Prostate gland (tissue), 2 donors: ENCODE measurements at regions not wholly inside any gene's neighbourhood (a gene's known extent, or its start where the extent isn't known, plus 50 kb on each side); places are given as distances from the start of the nearest gene placed in this dataset.

Experiments
- DNase-seq: peaks from one replicate; pipeline ENCODE4 v3.0.0-alpha.2; 2019; ENCODE audit warnings: low spot score
- H3K27ac ChIP-seq, 2 donors: fragments of 200-600 bp; sonication (generic); 2 replicates each; pipeline ENCODE4 v1.5.1; 2017 to 2019
- H3K27me3 ChIP-seq: fragments of 200-600 bp; sonication (generic); replicated peaks from 2 replicates; pipeline ENCODE4 v1.5.1; 2019; ENCODE audit not compliant: insufficient read depth
- H3K36me3 ChIP-seq, 2 donors: fragments of 200-600 bp; sonication (generic); 1 replicate in 1 of 2; 2 replicates in 1 of 2; pipeline versions ENCODE4 v1.5.1 to v1.8.1; 2017 to 2019
- H3K4me1 ChIP-seq: fragments of 200-600 bp; sonication (generic); replicated peaks from 2 replicates; pipeline ENCODE4 v1.5.1; 2019
- H3K4me3 ChIP-seq, 2 donors: fragments of 200-600 bp; sonication (generic); 2 replicates each; pipeline ENCODE4 v1.5.1; 2017 to 2019
- H3K9me3 ChIP-seq: fragments of 200-600 bp; sonication (generic); 2 replicates; pipeline ENCODE4 v1.5.1; 2017
- CTCF ChIP-seq, 4 experiments: fragments of 200-600 bp in 2 of 4; fragments of 450-650 bp in 2 of 4; sonication (generic) in 2 of 4; IDR thresholded peaks; 1 replicate in 3 of 4; 2 replicates in 1 of 4; pipeline ENCODE4 v1.5.1; 2016 to 2019; ENCODE audit warnings: antibody characterized with exemption in 4 of 4, mild to moderate bottlenecking in 2 of 4, moderate library complexity in 2 of 4
- POLR2A ChIP-seq: fragments of 450-650 bp; IDR thresholded peaks from one replicate; pipeline ENCODE4 v1.6.1; 2016; ENCODE audit warnings: antibody characterized with exemption, mild to moderate bottlenecking
- POLR2AphosphoS5 ChIP-seq: sonication (generic); formaldehyde crosslinking; IDR thresholded peaks from one replicate; pipeline ENCODE4 v1.6.1; 2017; ENCODE audit warnings: antibody characterized with exemption
- WGBS: methylation state at CpG from one replicate; pipeline ENCODE4 v1.1.5; 2018; 5-methylcytosine and 5-hydroxymethylcytosine counted together
- intact Hi-C: fragments of 100-400 bp; cut with DNase I; formaldehyde crosslinking; loops from one replicate; pipeline ENCODE4 v1.14.2; 2022

GRCh38 chr5:125093776-125094175, 347.3 kb upstream of the ZNF608 start:
- intact Hi-C loops: no loop called here
- H3K36me3 ChIP-seq: no peaks in the 10 kb centered on the region
- no peak overlapping the region for H3K27ac ChIP-seq
- 84% methylated on average over 3 of the region's 3 CpGs for WGBS
- TF ChIP-seq POLR2AphosphoS5 (no peak), POLR2A (no peak), CTCF (IDR thresholded peaks at IDR 0.05) (no peak)
- H3K4me1 ChIP-seq: no peaks in the 10 kb centered on the region
- no peaks in the 10 kb centered on the region for H3K27me3 ChIP-seq
- no peak overlapping the region for H3K4me3 ChIP-seq
- DNase-seq: no peak
- peaks cover 5% of the 10 kb centered on the region for H3K9me3 ChIP-seq

DNA sequence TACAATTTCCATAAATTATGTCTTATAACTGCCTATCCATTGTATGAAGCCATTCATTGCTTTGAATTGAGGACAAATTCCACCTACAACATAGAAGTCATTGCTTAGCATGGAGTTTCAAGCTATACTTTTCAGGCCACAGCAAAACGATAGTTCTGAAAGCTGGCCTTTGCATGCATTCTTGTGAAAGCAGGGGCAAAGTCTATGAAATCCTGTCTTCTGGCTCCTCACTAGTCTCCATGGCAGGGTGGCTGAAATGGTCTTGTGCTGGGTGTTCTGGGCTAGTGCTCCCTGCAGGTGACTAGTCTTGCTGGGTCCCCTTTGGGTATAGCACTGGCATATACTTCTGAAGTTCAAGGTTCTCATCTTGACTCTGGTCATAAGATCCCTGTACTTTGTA, 353.9 kb upstream of the ZNF608 start:
- H3K4me1 ChIP-seq: no peaks in the 10 kb centered on the region
- intact Hi-C loops: no loop called here
- H3K27me3 ChIP-seq: no peaks in the 10 kb centered on the region
- no peak overlapping the region for H3K4me3 ChIP-seq
- H3K9me3 ChIP-seq: peaks cover 5% of the 10 kb centered on the region
- TF ChIP-seq POLR2A (no peak), POLR2AphosphoS5 (no peak), CTCF (IDR thresholded peaks at IDR 0.05) (no peak)
- H3K36me3 ChIP-seq: no peaks in the 10 kb centered on the region
- WGBS: 100% methylated on average over 1 of the region's 1 CpG
- DNase-seq: no peak
- H3K27ac ChIP-seq: no peak overlapping the region

GRCh38 chr5:125100951-125101350, 354.5 kb upstream of the ZNF608 start:
- H3K27me3 ChIP-seq: no peaks in the 10 kb centered on the region
- 91% methylated on average over 4 of the region's 4 CpGs for WGBS
- H3K4me1 ChIP-seq: no peaks in the 10 kb centered on the region
- no peaks in the 10 kb centered on the region for H3K36me3 ChIP-seq
- TF ChIP-seq CTCF (IDR thresholded peaks at IDR 0.05): no peak
- no peak for TF ChIP-seq POLR2A
- TF ChIP-seq POLR2AphosphoS5: no peak
- H3K9me3 ChIP-seq: peaks cover 5% of the 10 kb centered on the region
- H3K4me3 ChIP-seq: no peak overlapping the region
- H3K27ac ChIP-seq: no peak overlapping the region
- DNase-seq: no peak
- intact Hi-C loops: no loop called here

DNA sequence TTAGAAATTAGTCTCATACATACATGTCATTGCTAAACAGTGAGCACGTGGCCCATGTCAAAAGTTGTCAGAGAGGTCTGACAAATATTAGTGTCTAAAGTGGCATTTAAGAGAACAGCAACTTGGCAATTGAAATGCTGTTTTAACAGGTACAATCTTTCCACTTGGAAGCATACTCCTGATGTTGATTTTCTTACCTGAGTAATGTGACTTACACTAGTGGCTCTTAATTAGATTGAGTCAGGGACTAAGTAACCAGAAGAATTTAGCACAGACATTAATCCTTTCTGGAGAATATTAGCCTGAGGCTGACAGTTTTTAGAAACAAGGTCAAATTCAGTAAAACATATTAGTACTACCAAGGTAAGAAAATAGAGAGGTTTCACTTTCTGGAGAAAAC, 357.0 kb upstream of the ZNF608 start:
- no peak overlapping the region for H3K27ac ChIP-seq
- H3K9me3 ChIP-seq: no peaks in the 10 kb centered on the region
- H3K4me1 ChIP-seq: no peaks in the 10 kb centered on the region
- no peak for DNase-seq
- TF ChIP-seq POLR2A (no peak), CTCF (IDR thresholded peaks at IDR 0.05) (no peak), POLR2AphosphoS5 (no peak)
- no peaks in the 10 kb centered on the region for H3K36me3 ChIP-seq
- no peak overlapping the region for H3K4me3 ChIP-seq
- 60% methylated on average over 1 of the region's 1 CpG for WGBS
- intact Hi-C loops: no loop called here
- H3K27me3 ChIP-seq: no peaks in the 10 kb centered on the region

- no peak overlapping the region for H3K27ac ChIP-seq
- no peak overlapping the region for H3K4me3 ChIP-seq
- intact Hi-C loops: no loop called here
- DNase-seq: no peak
- TF ChIP-seq POLR2AphosphoS5 (no peak), CTCF (IDR thresholded peaks at IDR 0.05) (no peak), POLR2A (no peak)
- no peaks in the 10 kb centered on the region for H3K36me3 ChIP-seq
- H3K27me3 ChIP-seq: no peaks in the 10 kb centered on the region
- H3K4me1 ChIP-seq: no peaks in the 10 kb centered on the region
- WGBS: 93% methylated on average over 1 of the region's 1 CpG
- no peaks in the 10 kb centered on the region for H3K9me3 ChIP-seq
Measured at GRCh38 chr5:125106271-125106670, 359.8 kb upstream of the ZNF608 start.
